ENCODE measurements at regions not wholly inside any gene's neighbourhood (a gene's known extent, or its start where the extent isn't known, plus 50 kb on each side); places are given as distances from the start of the nearest gene placed in this dataset.
A peak's percentile ranks its signal among the peaks of the same experiment; 100 is the strongest.

- Mint-ChIP-seq H3K27ac (no peak overlapping the region), H3K4me1 (peaks cover 5% of the 10 kb centered on the region), H3K27me3 (ENCODE audit: low read depth, poor library complexity) (no peaks in the 10 kb centered on the region), H3K36me3 (ENCODE audit: low read depth) (no peaks in the 10 kb centered on the region), H3K9me3 (peaks cover 16% of the 10 kb centered on the region), H3K4me3 (no peak overlapping the region)
- no peak for DNase-seq
- no peak for TF ChIP-seq CTCF (IDR thresholded peaks at IDR 0.05)
Measured at GRCh38 chr3:35950021-35950420, 310.7 kb downstream of the ARPP21 start.

- Mint-ChIP-seq H3K4me1 (peaks cover 5% of the 10 kb centered on the region), H3K27ac (no peak overlapping the region), H3K36me3 (ENCODE audit: low read depth) (peaks cover 6% of the 10 kb centered on the region), H3K4me3 (no peak overlapping the region), H3K27me3 (ENCODE audit: low read depth, poor library complexity) (no peaks in the 10 kb centered on the region), H3K9me3 (peaks cover 34% of the 10 kb centered on the region)
- DNase-seq, result no peak
- TF ChIP-seq CTCF (IDR thresholded peaks at IDR 0.05), result no peak
Measured at GRCh38 chr3:35954413-35954812, 315.1 kb downstream of the ARPP21 start.

GRCh38 chr3:35965908-35966307 is 326.6 kb downstream of the ARPP21 start:
- Mint-ChIP-seq H3K27ac (no peak overlapping the region), H3K9me3 (no peaks in the 10 kb centered on the region), H3K36me3 (ENCODE audit: low read depth) (no peaks in the 10 kb centered on the region), H3K27me3 (ENCODE audit: low read depth, poor library complexity) (peaks cover 12% of the 10 kb centered on the region), H3K4me1 (no peaks in the 10 kb centered on the region), H3K4me3 (no peak overlapping the region)
- peak; percentile 60 for TF ChIP-seq CTCF (IDR thresholded peaks at IDR 0.05)
- DNase-seq, result no peak

- Mint-ChIP-seq H3K4me3 (no peak overlapping the region), H3K4me1 (no peaks in the 10 kb centered on the region), H3K27me3 (ENCODE audit: low read depth, poor library complexity) (peaks cover 12% of the 10 kb centered on the region), H3K9me3 (no peaks in the 10 kb centered on the region), H3K27ac (no peak overlapping the region), H3K36me3 (ENCODE audit: low read depth) (no peaks in the 10 kb centered on the region)
- DNase-seq, result no peak
- TF ChIP-seq CTCF (IDR thresholded peaks at IDR 0.05), result no peak
Measured at GRCh38 chr3:35966629-35967464, 327.5 kb downstream of the ARPP21 start.

GRCh38 chr3:35968043-35968622 is 328.8 kb downstream of the ARPP21 start:
- H3K27ac Mint-ChIP-seq, result no peak overlapping the region
- no peak for TF ChIP-seq CTCF (IDR thresholded peaks at IDR 0.05)
- no peak for DNase-seq
- H3K27me3 Mint-ChIP-seq (ENCODE audit: low read depth, poor library complexity), result peaks cover 12% of the 10 kb centered on the region
- no peaks in the 10 kb centered on the region for H3K36me3 Mint-ChIP-seq (ENCODE audit: low read depth)
- no peaks in the 10 kb centered on the region for H3K9me3 Mint-ChIP-seq
- no peak overlapping the region for H3K4me3 Mint-ChIP-seq
- H3K4me1 Mint-ChIP-seq, result no peaks in the 10 kb centered on the region

- Mint-ChIP-seq H3K4me3 (no peak overlapping the region), H3K9me3 (no peaks in the 10 kb centered on the region), H3K27ac (no peak overlapping the region), H3K27me3 (ENCODE audit: low read depth, poor library complexity) (peaks cover 17% of the 10 kb centered on the region), H3K4me1 (no peaks in the 10 kb centered on the region), H3K36me3 (ENCODE audit: low read depth) (no peaks in the 10 kb centered on the region)
- TF ChIP-seq CTCF (IDR thresholded peaks at IDR 0.05), result no peak
- no peak for DNase-seq
Measured at GRCh38 chr3:35969406-35969805, 330.1 kb downstream of the ARPP21 start.
